H1 (cell line): ENCODE measurements at regions not wholly inside any gene's neighbourhood (a gene's known extent, or its start where the extent isn't known, plus 50 kb on each side); places are given as distances from the start of the nearest gene placed in this dataset.

Experiments used
- CTCF ChIA-PET: fragments of 300-600 bp; sonication (Branson Sonifier 250); formaldehyde crosslinking; loops from one replicate; lab custom pipeline; 2021; ENCODE audit not compliant: partially characterized antibody; lab: Charles Lee
- POLR2A ChIA-PET: fragments of 300-600 bp; sonication (Branson Sonifier 250); formaldehyde crosslinking; loops from one replicate; lab custom pipeline; 2021; ENCODE audit warnings: inconsistent platforms; ENCODE audit not compliant: partially characterized antibody; lab: Charles Lee
- DNase-seq, 2 experiments: peaks; one replicate each; pipeline versions ENCODE4 v3.0.0 to v3.0.0-alpha.2; 2010 to 2022; ENCODE audit warnings: low spot score in 2 of 2, low read depth in 1 of 2, mixed read lengths in 1 of 2
- FAIRE-seq: peaks from 2 replicates; lab custom pipeline; 2011; peaks lifted over from hg19 to GRCh38; lab: Jason Lieb, UNC
- H2AFZ ChIP-seq: 2 replicates; pipeline ENCODE4 v1.8.1; 2012; ENCODE audit warnings: low read length, inconsistent platforms
- H2AK5ac ChIP-seq: 2 replicates; pipeline ENCODE4 v1.6.1; 2013; ENCODE audit warnings: low read depth, low read length
- H2BK120ac ChIP-seq: replicated peaks from 2 replicates; pipeline ENCODE3; 2013; ENCODE audit warnings: low read depth, low read length, inconsistent platforms
- H2BK12ac ChIP-seq: 2 replicates; pipeline ENCODE4 v1.6.1; 2013; ENCODE audit warnings: low read depth, low read length
- H2BK15ac ChIP-seq: 2 replicates; pipeline ENCODE4 v1.6.1; 2013; ENCODE audit warnings: low read length
- H2BK20ac ChIP-seq: 2 replicates; pipeline ENCODE4 v1.6.1; 2013; ENCODE audit warnings: low read length
- H2BK5ac ChIP-seq: 2 replicates; pipeline ENCODE4 v1.6.1; 2013; ENCODE audit warnings: low read depth, low read length
- H3K14ac ChIP-seq: 2 replicates; pipeline ENCODE4 v1.6.1; 2013; ENCODE audit warnings: inconsistent platforms; ENCODE audit not compliant: insufficient read length
- H3K18ac ChIP-seq: 2 replicates; pipeline ENCODE4 v1.6.1; 2013; ENCODE audit warnings: low read length; ENCODE audit errors: extremely low read depth
- H3K23ac ChIP-seq: 2 replicates; pipeline ENCODE4 v1.6.1; 2013; ENCODE audit warnings: inconsistent platforms; ENCODE audit not compliant: insufficient read length
- H3K23me2 ChIP-seq: 2 replicates; pipeline ENCODE4 v1.6.1; 2013; ENCODE audit warnings: low read depth, low read length
- H3K27ac ChIP-seq: 2 replicates; pipeline ENCODE4 v1.6.1; 2011; ENCODE audit warnings: low read depth, low read length, inconsistent platforms
- H3K27me3 ChIP-seq, 4 experiments: replicated peaks in 1 of 4; 1 replicate in 1 of 4; 2 replicates in 3 of 4; pipeline versions ENCODE4 v1.6.1 to v1.8.1; 2011 to 2013; ENCODE audit warnings: low read length in 3 of 4, mild to moderate bottlenecking in 3 of 4, inconsistent platforms in 2 of 4, mixed read lengths in 2 of 4, moderate library complexity in 1 of 4; ENCODE audit not compliant: control insufficient read depth in 3 of 4, insufficient read depth in 3 of 4; ENCODE audit errors: extremely low read depth in 1 of 4
- H3K36me3 ChIP-seq, 4 experiments: 2 replicates each; pipeline versions ENCODE4 v1.6.1 to v1.8.1; 2011 to 2013; ENCODE audit warnings: mild to moderate bottlenecking in 4 of 4, low read length in 3 of 4, moderate library complexity in 2 of 4, control low read depth in 1 of 4, inconsistent platforms in 1 of 4; ENCODE audit not compliant: insufficient read depth in 4 of 4, control insufficient read depth in 2 of 4
- H3K4ac ChIP-seq: replicated peaks from 2 replicates; pipeline ENCODE3; 2013; ENCODE audit warnings: low read length, low read depth, mixed read lengths, inconsistent platforms; ENCODE audit not compliant: insufficient read length
- H3K4me1 ChIP-seq, 4 experiments: replicated peaks in 1 of 4; 1 replicate in 1 of 4; 2 replicates in 3 of 4; pipeline versions ENCODE4 v1.6.1 to v1.8.1; 2011 to 2013; ENCODE audit warnings: low read length in 3 of 4, inconsistent platforms in 2 of 4, mixed read lengths in 1 of 4; ENCODE audit not compliant: insufficient read depth in 4 of 4, control insufficient read depth in 3 of 4
- H3K4me2 ChIP-seq, 2 experiments: 2 replicates each; pipeline versions ENCODE4 v1.6.1 to v1.8.1; 2011 to 2013; ENCODE audit warnings: low read depth in 2 of 2, low read length in 2 of 2, control low read depth in 1 of 2, inconsistent platforms in 1 of 2, mild to moderate bottlenecking in 1 of 2; ENCODE audit not compliant: insufficient read depth in 1 of 2
- H3K4me3 ChIP-seq, 4 experiments: fragments of 200-600, 300-600 bp in 1 of 4; sonication (generic), shearing (Covaris generic), sonication (Bioruptor Twin) in 1 of 4; 2 replicates each; pipeline versions ENCODE4 v1.5.1 to v1.8.1; 2011 to 2016; ENCODE audit warnings: low read length in 4 of 4, low read depth in 3 of 4, control low read depth in 2 of 4, inconsistent platforms in 2 of 4, mild to moderate bottlenecking in 2 of 4, mixed read lengths in 1 of 4, moderate library complexity in 1 of 4; ENCODE audit not compliant: insufficient read depth in 2 of 4; ENCODE audit errors: extremely low read depth in 1 of 4
- H3K56ac ChIP-seq: replicated peaks from 2 replicates; pipeline ENCODE3; 2013; ENCODE audit warnings: low read depth, mild to moderate bottlenecking, mixed read lengths, low read length, inconsistent platforms; ENCODE audit not compliant: insufficient read length
- H3K79me1 ChIP-seq: 2 replicates; pipeline ENCODE4 v1.6.1; 2013; ENCODE audit warnings: low read depth, low read length, control low read depth
- H3K79me2 ChIP-seq, 2 experiments: 2 replicates each; pipeline versions ENCODE4 v1.6.1 to v1.8.1; 2012 to 2013; ENCODE audit warnings: low read length in 2 of 2, mild to moderate bottlenecking in 2 of 2, inconsistent platforms in 1 of 2; ENCODE audit not compliant: insufficient read depth in 2 of 2, control insufficient read depth in 1 of 2
- H3K9ac ChIP-seq, 4 experiments: replicated peaks in 1 of 4; 1 replicate in 1 of 4; 2 replicates in 3 of 4; pipeline versions ENCODE4 v1.6.1 to v1.8.1; 2011 to 2013; ENCODE audit warnings: low read depth in 3 of 4, low read length in 3 of 4, control low read depth in 2 of 4, mild to moderate bottlenecking in 2 of 4, moderate library complexity in 2 of 4, inconsistent platforms in 1 of 4; ENCODE audit errors: extremely low read depth in 1 of 4
- H3K9me3 ChIP-seq, 2 experiments: 2 replicates each; pipeline versions ENCODE4 v1.6.1 to v1.8.1; 2012 to 2013; ENCODE audit warnings: mild to moderate bottlenecking in 2 of 2, moderate library complexity in 2 of 2, control low read depth in 1 of 2, inconsistent platforms in 1 of 2, low read depth in 1 of 2, low read length in 1 of 2, mixed read lengths in 1 of 2; ENCODE audit not compliant: insufficient read depth in 2 of 2
- H4K20me1 ChIP-seq, 2 experiments: replicated peaks in 1 of 2; 2 replicates each; pipeline versions ENCODE3 to v1.8.1; 2011 to 2013; ENCODE audit warnings: inconsistent platforms in 2 of 2, low read length in 2 of 2, mild to moderate bottlenecking in 1 of 2; ENCODE audit not compliant: insufficient read depth in 2 of 2, control insufficient read depth in 1 of 2
- H4K5ac ChIP-seq: 2 replicates; pipeline ENCODE4 v1.6.1; 2013; ENCODE audit warnings: low read length, low read depth, mixed read lengths, inconsistent platforms; ENCODE audit not compliant: insufficient read length
- H4K8ac ChIP-seq: 2 replicates; pipeline ENCODE4 v1.8.0; 2013; ENCODE audit warnings: mild to moderate bottlenecking, moderate library complexity, low read length, inconsistent platforms; ENCODE audit not compliant: insufficient read depth; ENCODE audit errors: extremely low read depth
- H4K91ac ChIP-seq: replicated peaks from 2 replicates; pipeline ENCODE3; 2013; ENCODE audit warnings: low read length, mixed read lengths, inconsistent platforms; ENCODE audit not compliant: insufficient read length
- CHD2 ChIP-seq: IDR thresholded peaks from 2 replicates; pipeline ENCODE4 v1.6.1; 2012; ENCODE audit warnings: low read length, improper control_type of control experiment
- EZH2 ChIP-seq: fragments of 200-600 bp; sonication (generic); IDR thresholded peaks from 2 replicates; pipeline ENCODE4 v1.7.1; 2012; ENCODE audit warnings: low read depth, mild to moderate bottlenecking, moderate library complexity, low read length, inconsistent platforms; ENCODE audit not compliant: severe bottlenecking
- HDAC6 ChIP-seq: IDR thresholded peaks from one replicate; pipeline ENCODE4 v1.7.1; 2012; ENCODE audit warnings: low read depth, mild to moderate bottlenecking, inconsistent platforms, low read length, moderate library complexity
- KDM5A ChIP-seq: fragments of 200-600 bp; IDR thresholded peaks from 2 replicates; pipeline ENCODE4 v1.7.1; 2012; ENCODE audit warnings: mild to moderate bottlenecking, low read length, inconsistent platforms, mixed read lengths
- NRF1 ChIP-seq: IDR thresholded peaks from 2 replicates; pipeline ENCODE4 v1.6.1; 2011; ENCODE audit warnings: mild to moderate bottlenecking, low read depth, low read length, improper control_type of control experiment
- RAD21 ChIP-seq, 2 experiments: IDR thresholded peaks in 1 of 2; conservative IDR thresholded peaks in 1 of 2; 2 replicates each; pipeline ENCODE4 v1.6.1; 2011; ENCODE audit warnings: low read depth in 2 of 2, low read length in 2 of 2, improper control_type of control experiment in 1 of 2, inconsistent platforms in 1 of 2, mild to moderate bottlenecking in 1 of 2, moderate library complexity in 1 of 2
- SAP30 ChIP-seq: fragments of 300-600 bp; sonication (generic); IDR thresholded peaks from 2 replicates; pipeline ENCODE4 v1.7.1; 2012; ENCODE audit warnings: low read length, moderate library complexity, mild to moderate bottlenecking, inconsistent platforms; ENCODE audit not compliant: insufficient read depth, insufficient replicate concordance
- SP1 ChIP-seq: IDR thresholded peaks from 2 replicates; pipeline ENCODE4 v1.6.1; 2011; ENCODE audit warnings: low read depth, low read length
- SP4 ChIP-seq: IDR thresholded peaks from 2 replicates; pipeline ENCODE4 v1.6.1; 2012; ENCODE audit warnings: low read length, inconsistent platforms
- WGBS, 2 experiments: shearing (Covaris generic) in 1 of 2; methylation state at CpG; one replicate each; pipeline versions ENCODE4 v1.1.6 to v1.1.7; 2013 to 2015; ENCODE audit warnings: low lambda C conversion rate in 2 of 2, mixed read lengths in 2 of 2, inconsistent platforms in 1 of 2, low coverage in 1 of 2, missing lambda C conversion rate in 1 of 2; ENCODE audit not compliant: insufficient replicate concordance in 2 of 2, insufficient coverage in 1 of 2, insufficient read length in 1 of 2; ENCODE audit errors: extremely low coverage in 1 of 2, missing lambda C conversion rate in 1 of 2; 5-methylcytosine and 5-hydroxymethylcytosine counted together

- Histone ChIP-seq H2BK15ac (no peak overlapping the region), H2AFZ (no peak overlapping the region), H2BK120ac (no peak overlapping the region), H3K9ac (no peak overlapping the region), H3K36me3 (no peaks in the 10 kb centered on the region; a peak in 1 of 8 replicates), H4K91ac (no peak overlapping the region), H3K4ac (no peak overlapping the region), H3K79me2 (no peaks in the 10 kb centered on the region), H3K79me1 (no peaks in the 10 kb centered on the region), H4K20me1 (no peaks in the 10 kb centered on the region), H4K8ac (no peak overlapping the region), H2BK5ac (no peak overlapping the region), H3K18ac (no peak overlapping the region), H3K4me2 (no peak overlapping the region), H2BK12ac (no peak overlapping the region), H4K5ac (no peak overlapping the region), H2AK5ac (no peak overlapping the region), H3K23me2 (no peaks in the 10 kb centered on the region), H3K4me1 (no peaks in the 10 kb centered on the region), H3K27ac (no peak overlapping the region), H3K27me3 (no peaks in the 10 kb centered on the region), H2BK20ac (no peak overlapping the region), H3K4me3 (no peak overlapping the region), H3K56ac (no peak overlapping the region), H3K23ac (no peak overlapping the region), H3K9me3 (no peaks in the 10 kb centered on the region), H3K14ac (no peak overlapping the region)
- WGBS, 2 experiments: 93% methylated on average over 7 of the region's 7 CpGs; no CpG with 5 or more reads in 1 of the 2 experiments
- ChIA-PET POLR2A (interaction anchor here (1.2 kb wide), 1 partner anchor 8 kb away, joined by 3 read pairs; no protein-coding TSS in a partner anchor), CTCF (interaction anchor here (0.6 to 2.3 kb wide), 11 partner anchors 14 to 222 kb away, joined by 3 to 9 read pairs (median 4); no protein-coding TSS in a partner anchor)
- TF ChIP-seq KDM5A (no peak), CHD2 (no peak), SP4 (no peak), SAP30 (no peak), RAD21 (IDR thresholded peaks at IDR 0.05 in 1 of 2, conservative IDR thresholded peaks at IDR 0.05 in 1 of 2; ENCODE audit: low read depth in 2 of 2, low read length in 2 of 2) (no peak), HDAC6 (no peak), NRF1 (no peak), SP1 (no peak), EZH2 (no peak)
- DNase-seq (no peak), FAIRE-seq (no peak)
Measured at GRCh38 chr9:109931623-109932022, 151.6 kb downstream of the PALM2AKAP2 start.
